Astrocyte of the cerebellum (primary cell): ENCODE measurements at regions not wholly inside any gene's neighbourhood (a gene's known extent, or its start where the extent isn't known, plus 50 kb on each side); places are given as distances from the start of the nearest gene placed in this dataset.

Experiments
- DNase-seq: peaks from one replicate; pipeline ENCODE4 v3.0.0-alpha.2; 2011; ENCODE audit warnings: low read depth
- H3K4me3 ChIP-seq: 2 replicates; pipeline ENCODE4 v1.5.1; 2011; ENCODE audit warnings: mild to moderate bottlenecking, low read depth, low read length, moderate library complexity
- CTCF ChIP-seq: IDR thresholded peaks from 2 replicates; pipeline ENCODE4 v1.5.1; 2012; ENCODE audit warnings: low read length, low read depth, moderate library complexity, mild to moderate bottlenecking; ENCODE audit errors: missing control alignments
- in situ Hi-C: cut with HindIII; loops from 2 replicates; pipeline ENCODE4 v1.10.0; 2017; ENCODE audit warnings: low sequenced_read_pairs

- H3K4me3 ChIP-seq: no peak overlapping the region
- DNase-seq: no peak
- in situ Hi-C loops: no loop called here
- no peak for TF ChIP-seq CTCF
These were observed 146.0 kb downstream of the FSCB start for GRCh38 chr14:44361083-44361482.

- in situ Hi-C loops: no loop called here
- DNase-seq: no peak
- no peak for TF ChIP-seq CTCF
- no peak overlapping the region for H3K4me3 ChIP-seq
These were observed 153.3 kb downstream of the FSCB start for GRCh38 chr14:44353805-44354204.

GRCh38 chr14:44352201-44352600, 154.9 kb downstream of the FSCB start:
- in situ Hi-C loops: no loop called here
- H3K4me3 ChIP-seq: no peak overlapping the region
- TF ChIP-seq CTCF: no peak
- no peak for DNase-seq

GRCh38 chr14:44347316-44347715, 159.8 kb downstream of the FSCB start:
- no peak for DNase-seq
- in situ Hi-C loops: no loop called here
- no peak overlapping the region for H3K4me3 ChIP-seq
- no peak for TF ChIP-seq CTCF

GRCh38 chr14:44341116-44341515, 166.0 kb downstream of the FSCB start:
- in situ Hi-C loops: no loop called here
- no peak for TF ChIP-seq CTCF
- H3K4me3 ChIP-seq: no peak overlapping the region
- no peak for DNase-seq

GRCh38 chr14:44339862-44340261, 167.2 kb downstream of the FSCB start:
- in situ Hi-C loops: no loop called here
- no peak overlapping the region for H3K4me3 ChIP-seq
- DNase-seq: no peak
- TF ChIP-seq CTCF: no peak

DNA sequence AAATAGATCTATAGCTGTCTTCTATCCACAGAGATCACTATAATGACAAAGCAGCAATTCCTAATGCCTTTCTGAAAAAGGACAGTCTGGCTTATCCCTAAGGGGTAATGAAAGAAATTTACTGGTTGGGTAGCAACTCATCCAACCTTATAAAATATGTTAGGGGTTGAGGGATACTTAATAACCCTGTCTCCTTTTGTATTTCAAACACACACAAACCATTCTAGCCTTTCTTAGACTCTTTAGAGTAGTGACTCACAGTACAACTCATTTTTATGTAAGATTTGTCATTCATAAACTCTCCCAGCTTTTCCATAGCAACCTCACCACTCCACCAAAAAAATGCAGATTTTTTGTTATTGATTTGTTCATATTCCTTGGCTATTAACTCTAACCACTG, 167.9 kb downstream of the FSCB start:
- no peak for TF ChIP-seq CTCF
- in situ Hi-C loops: no loop called here
- no peak overlapping the region for H3K4me3 ChIP-seq
- no peak for DNase-seq
